SHP77 (cell line): ENCODE measurements at regions not wholly inside any gene's neighbourhood (a gene's known extent, or its start where the extent isn't known, plus 50 kb on each side); places are given as distances from the start of the nearest gene placed in this dataset.
A peak's percentile ranks its signal among the peaks of the same experiment; 100 is the strongest.

Source experiments
- DNase-seq, 2 experiments: peaks; one replicate each; lab custom pipeline; 2025; lab: John Stamatoyannopoulos, UW

GRCh38 chr12:30827101-30828066 is 72.6 kb upstream of the CAPRIN2 start:
- no peak for DNase-seq

DNA sequence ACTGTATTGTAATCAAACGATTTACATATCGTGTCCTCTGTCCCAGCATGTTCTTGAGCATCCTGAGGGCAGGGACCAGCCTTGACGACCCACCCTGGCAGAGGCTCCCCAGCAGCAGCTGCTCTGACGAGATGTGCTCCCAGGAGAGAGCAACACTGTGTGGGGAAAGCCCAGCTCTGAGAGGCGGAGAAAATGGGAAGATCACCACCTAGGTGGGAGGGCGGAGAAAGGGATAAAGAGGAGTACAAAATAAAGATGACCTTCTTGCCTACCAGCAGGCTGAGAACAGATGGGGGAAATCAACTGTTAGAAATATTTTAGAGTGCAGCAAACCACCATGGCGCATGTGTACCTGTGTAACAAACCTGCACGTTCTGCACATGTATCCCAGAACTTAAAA is 71.5 kb upstream of the CAPRIN2 start:
- DNase-seq, result no peak

- DNase-seq, result no peak
Measured at GRCh38 chr12:30825341-30825740, 70.6 kb upstream of the CAPRIN2 start.

DNA sequence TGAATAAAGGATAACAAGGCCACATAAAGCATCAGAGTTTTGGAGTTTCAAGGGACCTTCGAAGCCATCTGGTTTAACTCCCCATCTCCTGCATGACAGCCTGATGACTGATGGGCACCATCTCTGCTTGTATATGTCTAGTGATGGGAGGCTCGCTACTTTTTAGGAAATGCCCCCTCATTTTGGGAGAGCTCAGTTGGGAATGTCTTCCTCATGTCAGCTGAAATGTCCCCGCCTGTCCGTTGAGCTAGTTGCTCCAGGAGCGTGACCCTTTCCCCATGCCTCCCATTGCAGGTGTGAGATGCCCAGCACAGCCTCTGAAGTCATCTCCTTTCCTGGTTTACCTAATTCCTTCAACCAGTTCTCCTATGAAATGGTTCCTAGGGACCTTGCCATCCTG is 69.6 kb upstream of the CAPRIN2 start:
- no peak for DNase-seq

GRCh38 chr12:30823764-30824163 is 69.0 kb upstream of the CAPRIN2 start:
- no peak for DNase-seq

- no peak for DNase-seq
Measured at GRCh38 chr12:30823156-30823699, 68.5 kb upstream of the CAPRIN2 start.

GRCh38 chr12:30822385-30823155 is 67.8 kb upstream of the CAPRIN2 start:
- peak; percentile 68 to 86 for DNase-seq

GRCh38 chr12:30820406-30820946 is 65.7 kb upstream of the CAPRIN2 start:
- DNase-seq, result no peak

DNA sequence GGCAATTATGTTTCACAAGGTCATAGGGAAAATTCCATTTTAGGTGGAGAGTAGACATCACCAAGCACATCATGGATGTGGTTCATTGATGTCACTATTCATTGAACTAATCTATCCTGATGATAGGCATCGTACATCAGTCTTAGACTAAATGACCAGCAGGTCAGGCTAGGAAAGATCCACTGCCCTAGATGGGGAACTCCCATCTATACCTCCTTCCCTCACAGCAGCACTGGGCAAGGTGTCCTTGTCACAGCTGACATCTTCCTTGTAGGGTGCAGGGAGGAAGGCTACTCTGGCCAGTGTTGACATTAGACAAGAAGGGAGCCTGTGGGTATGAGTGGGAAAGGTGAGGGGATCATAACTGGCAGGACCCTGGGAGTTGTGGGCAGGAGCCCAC is 63.8 kb upstream of the CAPRIN2 start:
- DNase-seq, result no peak

DNA sequence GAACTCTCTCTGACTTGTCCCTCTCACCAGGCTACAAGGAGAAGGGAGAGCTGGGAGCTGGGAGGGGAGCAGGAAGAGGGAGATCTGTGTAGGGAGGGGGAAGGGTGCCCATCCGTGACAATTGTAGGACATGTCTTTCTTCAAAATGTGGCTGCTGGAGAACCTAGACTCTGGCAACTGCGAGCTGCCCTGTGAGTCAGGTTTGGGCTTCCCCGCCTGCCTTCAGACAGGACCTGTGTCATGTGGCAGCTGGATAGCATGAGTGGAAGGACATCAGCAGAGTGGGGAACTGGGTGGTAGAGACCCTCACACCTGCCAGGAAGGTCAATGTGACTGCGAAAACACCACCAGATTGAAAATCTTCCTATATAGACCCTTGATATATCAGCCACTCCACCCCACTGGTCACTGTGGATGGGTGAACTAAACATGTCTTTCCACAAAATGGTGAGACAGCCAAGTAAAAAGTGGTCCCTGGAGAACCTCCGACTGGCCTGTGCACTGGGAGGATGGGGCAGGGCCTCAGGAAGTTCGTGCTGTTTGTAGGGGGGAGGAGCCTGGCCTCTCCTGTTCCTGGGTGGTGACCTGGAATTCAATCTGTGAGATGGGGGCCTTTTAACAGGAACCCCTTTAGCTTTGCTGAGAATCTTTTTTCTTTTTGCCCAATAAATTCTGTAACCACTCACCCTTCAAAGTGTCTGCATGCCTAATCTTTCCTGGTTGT is 62.2 kb upstream of the CAPRIN2 start:
- DNase-seq, result no peak

GRCh38 chr12:30814295-30814655 is 59.5 kb upstream of the CAPRIN2 start:
- no peak for DNase-seq

GRCh38 chr12:30813525-30814294 is 59.0 kb upstream of the CAPRIN2 start:
- DNase-seq, result no peak

GRCh38 chr12:30811966-30812365 is 57.2 kb upstream of the CAPRIN2 start:
- DNase-seq, result no peak

GRCh38 chr12:30810918-30811317 is 56.2 kb upstream of the CAPRIN2 start:
- no peak for DNase-seq

- no peak for DNase-seq
Measured at GRCh38 chr12:30807695-30808034, 52.9 kb upstream of the CAPRIN2 start.

- DNase-seq, result peak; percentile 67 to 88
Measured at GRCh38 chr12:30806989-30807694, 52.4 kb upstream of the CAPRIN2 start.

GRCh38 chr12:30805959-30806358 is 51.2 kb upstream of the CAPRIN2 start:
- DNase-seq, result no peak
